ENCODE measurements at regions not wholly inside any gene's neighbourhood (a gene's known extent, or its start where the extent isn't known, plus 50 kb on each side); places are given as distances from the start of the nearest gene placed in this dataset.

- Histone ChIP-seq H3K79me2 (ENCODE audit: insufficient read depth, low read length) (no peaks in the 10 kb centered on the region), H2BK20ac (ENCODE audit: low read depth, low read length, poor library complexity, severe bottlenecking) (no peak overlapping the region), H2AK5ac (ENCODE audit: insufficient read length, low read length) (no peak overlapping the region), H3K23me2 (ENCODE audit: insufficient read length, low read depth, low read length, poor library complexity, severe bottlenecking) (no peaks in the 10 kb centered on the region), H3K4me2 (ENCODE audit: insufficient read depth, insufficient read length, low read length) (no peak overlapping the region), H3K56ac (ENCODE audit: insufficient read length, low read depth, low read length) (no peak overlapping the region), H3K9ac (ENCODE audit: extremely low read depth, insufficient read length, low read length) (no peak overlapping the region), H3K27ac (ENCODE audit: insufficient read length, low read depth, low read length) (no peak overlapping the region), H3K79me1 (ENCODE audit: insufficient read depth, low read depth, low read length, poor library complexity, severe bottlenecking) (no peaks in the 10 kb centered on the region), H3K23ac (ENCODE audit: insufficient read length, low read depth, low read length) (no peak overlapping the region), H3K14ac (ENCODE audit: insufficient read depth, low read length) (no peak overlapping the region), H3T11ph (ENCODE audit: low read length) (no peak overlapping the region), H2BK15ac (ENCODE audit: low read depth, low read length) (no peak overlapping the region), H2BK5ac (ENCODE audit: insufficient read length, low read length) (no peak overlapping the region), H2BK12ac (ENCODE audit: insufficient read length, low read depth, low read length) (no peak overlapping the region), H3K18ac (ENCODE audit: insufficient read length, low read depth, low read length) (no peak overlapping the region), H3K27me3 (ENCODE audit: insufficient read depth, low read length) (no peaks in the 10 kb centered on the region), H3K9me3 (ENCODE audit: control insufficient read depth, low read depth, low read length) (no peaks in the 10 kb centered on the region), H4K8ac (replicated peaks; ENCODE audit: insufficient read length, low read depth, low read length) (no peak overlapping the region), H4K5ac (ENCODE audit: insufficient read length, low read depth, low read length) (no peak overlapping the region), H2BK120ac (ENCODE audit: low read depth, low read length, poor library complexity, severe bottlenecking) (no peak overlapping the region), H3K4ac (ENCODE audit: low read depth, low read length) (no peak overlapping the region), H4K20me1 (ENCODE audit: control insufficient read depth, insufficient read depth, insufficient read length) (no peaks in the 10 kb centered on the region), H2AFZ (ENCODE audit: low read length) (no peak overlapping the region), H3K4me1 (ENCODE audit: insufficient read depth, low read length) (no peaks in the 10 kb centered on the region), H4K91ac (ENCODE audit: insufficient read length, low read depth, low read length) (no peak overlapping the region)
- no peaks in the 10 kb centered on the region for H3K36me3 Mint-ChIP-seq (ENCODE audit: insufficient read depth in 1 of 3, low read depth in 3 of 3)
- DNase-seq: no peak
- H3K4me1 Mint-ChIP-seq: no peaks in the 10 kb centered on the region
- no peak for TF ChIP-seq CTCF (conservative IDR thresholded peaks at IDR 0.05)
- no peak overlapping the region for H3K4me3 Mint-ChIP-seq
- WGBS (ENCODE audit: extremely low coverage, insufficient read length, low lambda C conversion rate): no CpG with 5 or more reads among the region's 3 CpGs
- H3K27ac Mint-ChIP-seq: no peak overlapping the region
- no peaks in the 10 kb centered on the region for H3K27me3 Mint-ChIP-seq (ENCODE audit: low read depth)
- H3K9me3 Mint-ChIP-seq: no peaks in the 10 kb centered on the region
Observed at GRCh38 chr3:164752812-164753211, 325.5 kb downstream of the SI start.
